ENCODE measurements at regions not wholly inside any gene's neighbourhood (a gene's known extent, or its start where the extent isn't known, plus 50 kb on each side); places are given as distances from the start of the nearest gene placed in this dataset.
A peak's percentile ranks its signal among the peaks of the same experiment; 100 is the strongest.
"Not testable (repeated sequence)": the region's sequence is repeated elsewhere in the genome, so short reads cannot be mapped to it uniquely, and the experiment has no call there.

DNA sequence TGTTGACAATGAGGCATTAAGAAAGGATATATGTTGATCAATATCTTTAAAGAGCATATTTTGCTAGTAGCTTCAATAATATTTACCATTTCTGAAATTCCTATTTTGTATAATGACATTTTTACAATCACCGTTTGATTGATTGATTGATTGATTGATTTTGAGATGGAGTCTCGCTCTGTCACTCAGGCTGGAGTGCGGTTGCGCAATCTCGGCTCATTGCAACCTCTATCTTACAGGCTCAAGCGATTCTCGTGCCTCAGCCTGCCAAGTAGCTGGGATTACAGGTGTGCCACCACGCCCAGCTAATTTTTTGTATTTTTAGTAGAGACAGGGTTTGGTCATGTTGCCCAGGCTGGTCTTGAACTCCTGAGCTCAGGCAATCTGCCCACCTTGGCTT is 150.9 kb upstream of the TEX13D start:
- not testable (repeated sequence) for DNase-seq (ENCODE audit: low spot score)

- DNase-seq (ENCODE audit: low spot score): no peak
These were observed 142.0 kb upstream of the TEX13D start for GRCh38 chrX:124190440-124190839.

- DNase-seq (ENCODE audit: low spot score): no peak
These were observed 138.3 kb upstream of the TEX13D start for GRCh38 chrX:124194199-124194598.

GRCh38 chrX:124194901-124195300 is 137.6 kb upstream of the TEX13D start:
- no peak for DNase-seq (ENCODE audit: low spot score)

DNA sequence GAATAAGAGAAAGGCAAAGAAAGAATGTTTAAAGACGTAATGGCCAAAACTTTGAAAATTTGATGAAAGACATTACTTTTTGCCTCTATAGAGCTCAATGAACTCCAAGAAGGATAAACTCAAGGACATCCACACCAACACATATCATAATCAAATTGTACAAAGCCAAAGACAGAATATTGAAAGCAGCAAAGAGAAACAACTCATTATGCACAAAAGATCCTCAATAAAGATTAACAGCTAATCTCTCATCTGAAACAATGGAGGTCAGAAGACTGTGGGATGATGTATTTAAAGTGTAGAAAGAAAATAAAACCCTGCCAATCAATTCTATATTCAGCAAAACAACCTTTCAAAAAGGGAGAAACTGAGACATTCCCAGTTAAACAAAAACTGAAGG is 129.1 kb upstream of the TEX13D start:
- DNase-seq (ENCODE audit: low spot score): no peak

DNA sequence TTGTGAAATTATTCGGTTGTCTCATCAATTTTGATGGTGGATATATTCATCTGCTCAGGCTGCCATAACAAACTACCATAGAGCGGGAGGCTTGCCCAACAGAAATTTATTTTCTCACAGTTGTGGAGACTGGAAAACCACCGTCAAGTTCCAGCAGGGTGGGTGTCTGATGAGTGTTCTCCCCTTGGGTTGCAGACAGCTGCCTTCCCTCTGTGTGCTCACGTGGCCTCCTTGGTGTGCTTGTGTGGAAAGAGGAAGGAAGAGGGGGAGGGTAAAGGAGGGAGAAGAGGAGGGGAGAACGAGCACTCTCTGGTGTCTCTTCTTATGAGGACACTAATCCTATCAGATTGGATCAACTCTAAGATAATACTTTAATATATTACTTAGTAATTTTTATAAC is 123.8 kb upstream of the TEX13D start:
- DNase-seq (ENCODE audit: low spot score): no peak

DNA sequence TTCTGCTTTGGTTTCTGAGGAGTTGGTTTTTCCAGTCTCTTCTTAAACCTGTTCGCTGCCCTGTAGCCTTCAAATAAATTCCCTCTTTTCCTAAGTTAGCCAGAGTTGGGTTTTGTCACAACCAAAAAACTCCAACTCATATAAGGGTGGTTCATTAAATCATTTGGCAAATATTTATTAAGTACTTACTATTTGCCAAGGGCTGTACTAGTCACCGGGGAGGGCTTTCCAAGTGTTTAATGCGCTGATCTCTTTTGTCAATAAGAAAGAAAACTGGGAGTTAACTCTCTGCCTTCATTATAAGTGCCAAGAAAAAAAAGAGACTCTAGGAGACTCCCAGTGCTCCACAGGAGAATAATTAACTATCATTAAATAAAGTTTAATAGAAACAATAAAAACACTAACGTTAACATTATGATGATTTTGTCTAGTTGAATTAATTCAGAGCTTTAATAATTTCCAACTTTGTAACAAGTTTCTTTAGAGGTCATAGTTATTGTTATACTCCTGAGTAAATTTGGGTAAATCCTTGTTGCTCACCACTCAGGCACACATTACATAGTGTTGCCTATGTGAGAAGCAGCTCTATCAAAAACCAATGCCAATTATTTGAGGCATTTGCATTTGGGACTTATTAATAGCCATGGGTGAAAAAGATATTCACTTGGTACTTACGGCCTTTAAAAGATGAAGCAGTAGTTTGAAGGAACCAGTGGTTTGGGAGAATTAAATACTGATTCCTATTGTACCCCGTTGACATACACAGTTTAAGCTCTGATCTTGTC is 122.5 kb upstream of the TEX13D start:
- no peak for DNase-seq (ENCODE audit: low spot score)

GRCh38 chrX:124211312-124211942 is 121.0 kb upstream of the TEX13D start:
- DNase-seq (ENCODE audit: low spot score): peak; percentile 14

GRCh38 chrX:124212622-124213021 is 119.8 kb upstream of the TEX13D start:
- DNase-seq (ENCODE audit: low spot score): no peak

GRCh38 chrX:124215786-124216185 is 116.7 kb upstream of the TEX13D start:
- no peak for DNase-seq (ENCODE audit: low spot score)

- no peak for DNase-seq (ENCODE audit: low spot score)
These were observed 115.9 kb upstream of the TEX13D start for GRCh38 chrX:124216396-124217115.

GRCh38 chrX:124217304-124218251 is 114.9 kb upstream of the TEX13D start:
- no peak for DNase-seq (ENCODE audit: low spot score)

- DNase-seq (ENCODE audit: low spot score): no peak
These were observed 108.9 kb upstream of the TEX13D start for GRCh38 chrX:124223524-124223923.

- DNase-seq (ENCODE audit: low spot score): no peak
These were observed 107.9 kb upstream of the TEX13D start for GRCh38 chrX:124224528-124224927.

DNA sequence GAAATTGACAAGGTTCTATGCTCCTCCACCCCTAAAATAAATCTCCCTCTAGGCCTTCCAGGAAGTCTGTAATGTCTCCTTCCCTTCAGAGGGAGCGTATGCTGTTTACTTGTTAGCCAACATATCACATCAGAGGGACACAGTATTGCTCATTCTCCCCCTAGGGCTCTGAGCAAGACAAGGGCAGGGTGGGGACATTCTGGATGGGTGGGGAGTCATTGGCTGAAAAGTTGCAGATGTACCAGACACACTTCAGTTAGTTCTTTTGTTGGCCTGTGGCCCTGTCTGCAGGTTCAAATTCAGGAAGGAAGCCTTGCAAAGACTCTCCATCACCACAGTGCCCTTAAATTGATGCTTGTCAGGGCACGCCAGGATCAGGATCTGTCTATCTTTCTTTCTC is 106.3 kb upstream of the TEX13D start:
- DNase-seq (ENCODE audit: low spot score): no peak

- no peak for DNase-seq (ENCODE audit: low spot score)
These were observed 103.6 kb upstream of the TEX13D start for GRCh38 chrX:124228849-124229248.

DNA sequence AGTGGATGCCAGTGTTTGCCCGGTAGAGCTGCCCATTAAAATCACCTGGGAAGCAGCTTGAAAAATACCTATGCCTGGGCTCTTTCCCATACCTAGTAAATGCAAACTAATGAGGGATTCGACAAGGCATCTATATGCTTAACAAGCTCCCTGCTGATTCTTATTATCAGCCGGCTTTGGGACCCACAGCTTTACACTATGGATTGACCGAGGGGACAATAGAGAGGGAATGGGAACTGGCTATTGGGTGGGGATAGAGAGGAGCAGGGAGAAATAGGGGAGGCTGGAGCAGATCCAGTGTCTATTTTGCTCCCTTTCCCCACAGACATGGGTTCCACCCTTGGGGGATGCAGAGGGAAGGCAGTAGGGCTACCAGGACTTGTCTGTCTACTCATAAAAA is 103.1 kb upstream of the TEX13D start:
- no peak for DNase-seq (ENCODE audit: low spot score)

DNA sequence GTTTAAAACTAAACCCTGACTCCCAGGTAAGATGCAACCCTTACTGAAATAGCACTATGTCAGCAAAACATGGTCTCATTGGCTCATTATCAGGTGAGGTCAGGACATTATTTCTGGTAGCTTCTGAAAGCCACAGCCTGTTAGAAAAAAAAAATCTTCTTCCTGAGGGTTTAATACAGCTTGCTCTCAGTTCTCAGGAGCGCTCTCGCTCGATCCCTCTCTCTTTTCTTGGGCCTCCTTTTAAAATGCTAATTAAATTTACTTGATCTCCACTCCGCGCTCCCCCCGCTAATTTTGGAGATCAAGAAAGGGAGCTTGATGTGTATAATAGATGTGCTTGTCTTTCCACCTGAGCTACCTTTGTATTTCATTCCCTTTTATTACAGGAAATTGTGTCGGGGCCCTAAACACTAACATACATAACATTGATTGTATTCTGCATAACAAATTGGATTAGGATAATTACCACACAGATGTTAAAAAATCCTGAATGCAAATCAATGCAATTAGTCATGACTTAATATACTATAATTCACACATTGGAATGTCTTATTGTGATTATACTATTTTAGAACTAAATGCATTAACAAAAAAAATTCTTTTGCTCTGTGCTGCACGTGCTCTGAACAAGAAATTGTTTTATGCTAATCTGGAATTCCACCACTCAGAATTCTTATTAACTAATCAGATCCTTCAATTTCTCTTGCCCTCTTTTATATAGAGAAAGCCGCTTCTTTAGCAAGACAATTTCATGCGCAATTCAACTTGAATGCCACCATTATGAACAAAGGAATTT is 101.6 kb upstream of the TEX13D start:
- DNase-seq (ENCODE audit: low spot score): no peak

DNA sequence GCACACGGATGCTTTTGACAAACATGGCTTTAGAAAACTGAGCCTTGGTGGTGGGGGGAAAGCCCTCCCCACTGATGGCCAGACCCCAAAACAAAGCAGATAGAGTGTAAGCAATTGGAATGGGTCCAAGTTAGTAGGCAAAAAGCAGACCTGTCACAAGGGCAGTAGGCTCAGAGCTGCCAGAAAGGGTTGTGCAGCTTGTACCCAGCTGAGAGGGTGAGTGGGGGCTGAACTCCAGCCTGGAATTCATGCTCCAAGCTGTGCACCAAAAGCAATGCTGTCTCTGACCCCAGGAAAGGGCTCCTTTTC is 101.1 kb upstream of the TEX13D start:
- no peak for DNase-seq (ENCODE audit: low spot score)

DNA sequence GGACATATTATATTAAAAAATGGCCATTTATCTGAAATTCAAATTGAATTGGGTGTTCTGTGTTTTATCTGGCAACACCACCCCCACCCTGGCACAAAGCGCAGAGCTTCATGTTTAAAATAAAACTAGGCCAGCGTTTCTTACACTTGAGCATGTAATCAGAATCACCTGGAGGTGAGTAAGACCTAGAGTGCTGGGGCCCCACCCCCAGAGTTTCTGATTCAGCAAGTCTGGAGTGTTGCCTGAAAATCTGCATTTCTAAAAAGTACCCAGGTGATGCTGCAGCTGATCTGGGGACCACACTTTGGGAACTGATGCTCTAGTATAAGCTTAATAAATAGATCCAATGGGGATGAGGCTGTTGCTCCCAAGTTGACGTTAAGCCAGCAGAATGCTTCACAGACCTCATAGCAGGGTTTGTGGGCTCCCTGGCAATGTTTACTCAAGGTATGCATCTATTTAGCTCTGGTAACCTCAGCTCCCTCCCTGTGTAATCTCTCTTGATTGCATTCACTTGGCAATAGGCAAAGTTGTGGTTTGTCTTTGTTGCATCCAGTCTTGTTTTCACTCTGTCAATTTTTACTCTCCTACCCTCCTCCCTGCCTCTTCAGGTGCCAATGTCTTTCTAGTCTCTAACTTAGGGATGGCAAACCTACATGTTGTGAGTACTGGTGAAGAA is 99.8 kb upstream of the TEX13D start:
- no peak for DNase-seq (ENCODE audit: low spot score)
